ENCODE measurements at regions not wholly inside any gene's neighbourhood (a gene's known extent, or its start where the extent isn't known, plus 50 kb on each side); places are given as distances from the start of the nearest gene placed in this dataset.

- no peak for DNase-seq (ENCODE audit: low read depth in 2 of 2)
These were observed 109.4 kb upstream of the PDE1C start for GRCh38 chr7:32179567-32179966.

DNA sequence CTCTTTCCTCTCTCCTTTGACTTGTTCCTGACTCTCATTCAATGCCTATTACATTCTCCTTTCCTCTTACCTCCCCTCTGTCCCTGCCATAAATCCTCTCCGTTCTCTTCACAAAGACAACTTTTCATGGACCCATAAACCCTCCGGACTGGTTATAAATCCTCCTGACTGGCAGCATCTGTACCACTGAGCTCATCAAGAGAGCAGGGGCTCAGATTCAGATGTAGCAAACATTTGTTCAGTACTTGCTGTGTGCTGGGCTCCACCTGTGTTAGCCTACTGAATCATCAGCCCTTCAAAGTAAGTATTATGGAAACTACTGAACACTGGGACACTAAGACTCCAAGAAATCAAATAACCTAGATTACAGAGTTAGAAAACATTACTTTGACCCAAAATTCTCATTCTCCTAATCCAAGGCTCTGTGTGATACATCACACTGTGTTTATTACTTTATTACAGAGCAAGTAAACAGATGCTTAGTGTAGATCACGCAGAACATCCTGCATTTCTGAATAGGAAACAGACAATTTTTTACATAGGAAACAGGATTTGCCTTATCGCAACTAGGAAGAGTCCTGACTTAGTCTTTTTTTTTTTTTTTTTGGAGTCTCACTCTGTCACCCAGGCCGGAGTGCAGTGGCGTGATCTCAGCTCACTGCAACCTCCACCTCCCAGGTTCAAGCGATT, 108.6 kb upstream of the PDE1C start:
- DNase-seq (ENCODE audit: low read depth in 2 of 2) = no peak

- no peak for DNase-seq (ENCODE audit: low read depth in 2 of 2)
These were observed 107.0 kb upstream of the PDE1C start for GRCh38 chr7:32177232-32177631.

GRCh38 chr7:32175099-32175498, 104.9 kb upstream of the PDE1C start:
- DNase-seq (ENCODE audit: low read depth in 2 of 2) = no peak

- no peak for DNase-seq (ENCODE audit: low read depth in 2 of 2)
These were observed 101.0 kb upstream of the PDE1C start for GRCh38 chr7:32171248-32171647.

GRCh38 chr7:32170838-32171237, 100.6 kb upstream of the PDE1C start:
- no peak for DNase-seq (ENCODE audit: low read depth in 2 of 2)

- DNase-seq (ENCODE audit: low read depth in 2 of 2) = no peak
These were observed 99.0 kb upstream of the PDE1C start for GRCh38 chr7:32169228-32169627.

GRCh38 chr7:32167815-32168214, 97.6 kb upstream of the PDE1C start:
- no peak for DNase-seq (ENCODE audit: low read depth in 2 of 2)

DNA sequence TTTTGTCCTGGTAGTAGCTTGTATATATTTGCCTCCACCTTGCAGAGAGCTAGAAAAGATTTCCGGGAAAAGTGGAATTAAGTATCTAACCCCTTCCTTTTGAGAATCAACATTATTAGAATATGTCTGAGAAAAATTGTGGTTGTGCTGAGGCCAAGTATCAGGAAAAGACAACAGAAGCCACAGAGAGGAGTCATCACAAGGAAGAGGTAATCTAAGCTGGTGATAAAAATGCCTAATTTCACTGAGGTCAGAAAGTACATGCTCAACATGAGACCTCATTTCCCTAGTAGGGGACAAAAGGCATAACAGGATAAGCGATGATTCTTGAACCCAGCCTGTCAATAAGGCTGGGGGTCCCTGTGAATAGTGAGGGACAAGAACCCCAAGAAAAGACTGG, 97.0 kb upstream of the PDE1C start:
- DNase-seq (ENCODE audit: low read depth in 2 of 2) = no peak

DNA sequence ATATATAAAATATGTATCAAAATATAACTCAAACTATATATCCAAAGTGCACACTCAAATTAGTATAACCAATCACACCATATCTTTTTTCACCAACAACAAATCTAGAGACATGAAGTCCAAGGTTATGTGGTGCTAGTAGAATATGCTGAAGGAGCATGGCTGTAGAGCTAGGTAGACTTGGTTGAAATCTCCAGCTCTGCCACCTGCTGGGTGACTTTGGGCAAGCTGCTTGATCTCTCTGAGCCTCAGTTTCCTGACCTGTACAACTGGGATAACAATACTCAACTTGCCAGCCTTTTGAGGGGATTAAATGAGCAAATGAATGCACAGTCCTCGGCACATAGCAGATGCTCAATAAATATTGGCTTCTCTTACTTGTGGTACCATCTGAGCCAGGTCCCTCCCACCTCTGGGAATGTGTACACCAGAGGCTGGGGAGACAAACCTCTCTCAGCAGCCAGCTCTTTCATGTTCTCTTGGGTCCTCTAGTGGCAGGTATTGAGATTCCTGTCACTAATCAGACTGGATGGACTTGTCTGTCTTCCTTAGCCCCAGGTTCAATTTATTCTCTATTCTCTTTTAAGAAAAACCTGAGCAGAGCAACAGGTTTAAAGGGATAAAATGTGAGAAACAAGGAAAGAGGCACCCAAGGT, 94.3 kb upstream of the PDE1C start:
- DNase-seq (ENCODE audit: low read depth in 2 of 2) = peak; percentile 49 to 54

DNA sequence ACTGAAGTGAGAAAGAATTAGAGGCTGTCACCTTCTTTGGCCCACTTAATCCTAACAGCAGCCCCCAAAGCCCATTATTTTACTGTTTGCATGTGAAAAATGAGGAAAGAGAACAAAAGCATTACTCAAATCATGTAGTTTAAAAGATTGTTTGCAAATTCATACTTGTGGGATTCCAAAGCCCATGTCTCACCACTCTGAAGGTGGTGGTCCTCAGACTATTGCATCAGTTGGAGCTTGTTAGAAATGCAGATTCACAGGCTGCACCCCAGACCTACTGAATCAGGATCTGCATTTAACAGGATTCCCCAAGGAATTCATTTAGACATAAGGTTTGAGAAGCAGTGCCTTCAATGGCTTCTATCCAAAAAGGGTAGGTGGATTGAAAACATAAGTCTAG, 93.7 kb upstream of the PDE1C start:
- DNase-seq (ENCODE audit: low read depth in 2 of 2) = peak in 1 of 2 experiments; percentile 38

- peak; percentile 96 to 97 for DNase-seq (ENCODE audit: low read depth in 2 of 2)
These were observed 93.1 kb upstream of the PDE1C start for GRCh38 chr7:32163141-32163806.

- peak; percentile 95 to 96 for DNase-seq (ENCODE audit: low read depth in 2 of 2)
These were observed 91.5 kb upstream of the PDE1C start for GRCh38 chr7:32161708-32162107.

GRCh38 chr7:32158751-32159745, 88.8 kb upstream of the PDE1C start:
- DNase-seq (ENCODE audit: low read depth in 2 of 2) = no peak

DNA sequence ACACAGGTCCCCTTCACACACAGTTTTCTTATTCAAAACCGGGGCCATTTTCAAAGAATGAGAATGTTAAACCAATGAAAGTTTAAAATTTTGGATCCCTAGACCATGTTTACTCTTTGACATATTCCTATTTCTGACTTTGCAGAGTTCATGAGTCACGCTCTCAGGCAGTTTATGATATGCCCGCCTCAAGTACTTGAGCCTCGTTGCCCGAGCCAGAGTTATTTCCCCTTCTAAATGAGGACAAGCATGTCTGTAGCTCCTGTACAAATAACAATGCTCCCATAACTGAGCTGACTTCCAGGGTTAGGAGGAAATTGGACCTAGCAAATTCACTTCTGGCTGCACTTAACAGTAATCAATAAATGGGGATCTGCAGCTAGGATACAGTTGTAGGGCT, 87.9 kb upstream of the PDE1C start:
- no peak for DNase-seq (ENCODE audit: low read depth in 2 of 2)

GRCh38 chr7:32155712-32156111, 85.5 kb upstream of the PDE1C start:
- DNase-seq (ENCODE audit: low read depth in 2 of 2) = no peak

- DNase-seq (ENCODE audit: low read depth in 2 of 2) = no peak
These were observed 84.6 kb upstream of the PDE1C start for GRCh38 chr7:32154797-32155196.

DNA sequence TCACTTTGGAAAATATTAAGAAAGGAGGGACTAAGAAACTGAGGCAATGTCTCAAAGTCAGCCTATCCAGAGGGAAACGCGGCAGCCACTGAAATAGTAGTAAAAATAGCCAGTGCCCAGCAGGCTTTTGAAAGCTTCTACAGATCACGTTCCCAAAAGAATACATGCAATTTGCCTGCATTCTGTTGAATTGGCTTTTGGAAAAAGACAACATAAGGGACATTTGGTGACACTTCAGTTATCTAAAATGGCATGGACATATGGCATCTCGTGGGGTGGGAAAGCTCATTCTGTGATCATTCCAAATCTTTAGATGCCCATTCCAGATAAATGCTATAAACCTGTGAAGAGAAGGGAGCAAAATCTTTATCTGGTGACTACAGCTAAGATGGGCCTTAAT, 82.8 kb upstream of the PDE1C start:
- DNase-seq (ENCODE audit: low read depth in 2 of 2) = no peak

DNA sequence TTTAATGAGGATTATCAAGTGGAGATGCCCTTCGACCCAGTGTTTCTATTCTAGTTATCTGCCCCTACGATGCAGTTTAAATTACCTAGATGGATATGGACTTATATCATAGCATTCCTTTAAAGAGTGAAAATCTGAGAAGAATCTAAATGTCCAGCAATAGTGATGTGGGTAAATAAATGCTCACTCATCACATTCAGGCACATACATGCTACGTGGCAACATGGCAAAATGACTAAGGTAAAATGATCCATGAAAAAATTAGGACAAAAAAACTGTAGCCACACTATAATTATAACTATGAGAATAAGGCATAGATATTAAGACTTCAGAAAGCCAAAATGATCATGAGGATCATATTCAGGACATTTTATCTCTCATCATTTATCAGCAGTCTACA, 82.4 kb upstream of the PDE1C start:
- DNase-seq (ENCODE audit: low read depth in 2 of 2) = no peak

DNA sequence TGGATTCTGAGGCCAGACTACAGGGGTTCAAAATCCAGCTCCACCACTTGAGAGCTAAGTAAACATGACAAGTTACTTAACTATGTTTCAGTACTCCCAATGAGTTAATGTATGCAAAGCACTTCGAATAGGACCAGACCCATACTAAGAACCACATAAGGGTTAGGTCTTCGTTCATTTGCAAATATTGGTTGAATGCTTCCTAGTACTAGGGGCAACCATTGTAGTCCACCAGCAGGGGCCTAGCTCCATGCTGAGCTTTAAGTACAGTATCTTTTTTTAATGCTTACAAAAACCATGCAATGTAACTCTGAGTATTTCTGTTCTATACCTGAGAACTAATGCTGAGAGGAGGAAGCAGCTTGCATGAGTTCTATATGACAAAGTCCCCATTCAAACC, 80.4 kb upstream of the PDE1C start:
- DNase-seq (ENCODE audit: low read depth in 2 of 2) = no peak

DNA sequence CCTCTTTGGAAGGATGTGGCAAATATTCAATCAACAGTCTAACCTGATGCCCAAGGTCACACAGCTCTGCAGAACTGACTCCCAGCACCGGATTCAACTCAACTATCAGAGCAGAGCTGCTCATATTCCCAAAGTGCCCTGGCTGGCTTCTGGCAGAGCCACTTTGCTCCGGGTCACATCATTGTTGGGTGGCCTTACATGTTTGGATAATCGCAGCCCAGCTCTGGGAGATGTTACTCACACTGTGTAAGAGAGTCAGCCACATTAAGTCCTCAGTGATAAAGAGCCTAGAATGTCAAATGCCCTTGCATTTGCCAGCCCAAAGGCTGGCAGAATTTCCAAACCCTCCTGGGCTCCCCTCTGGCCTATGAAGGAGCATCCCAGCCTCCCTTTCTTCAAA, 79.8 kb upstream of the PDE1C start:
- no peak for DNase-seq (ENCODE audit: low read depth in 2 of 2)

Data from fibroblast of skin of left biceps (primary cell).